ENCODE measurements at regions not wholly inside any gene's neighbourhood (a gene's known extent, or its start where the extent isn't known, plus 50 kb on each side); places are given as distances from the start of the nearest gene placed in this dataset.

GRCh38 chr2:15006667-15007066 is 374.1 kb downstream of the LRATD1 start:
- Histone ChIP-seq H3K9me3 (ENCODE audit: control insufficient read depth in 2 of 2, low read length in 2 of 2) (no peaks in the 10 kb centered on the region), H3K4me3 (ENCODE audit: low read length in 2 of 2) (no peak overlapping the region), H3K36me3 (ENCODE audit: control insufficient read depth in 2 of 2, insufficient read depth in 2 of 2, low read length in 2 of 2) (no peaks in the 10 kb centered on the region), H3K27me3 (ENCODE audit: control insufficient read depth in 1 of 2, insufficient read depth in 2 of 2, low read length in 2 of 2) (no peaks in the 10 kb centered on the region), H3K27ac (ENCODE audit: low read length) (no peak overlapping the region), H3K9ac (ENCODE audit: low read length in 2 of 2) (no peak overlapping the region), H3K4me1 (ENCODE audit: control insufficient read depth, insufficient read depth, low read length) (no peaks in the 10 kb centered on the region)

- Histone ChIP-seq H3K9ac (ENCODE audit: low read length in 2 of 2) (no peak overlapping the region), H3K4me3 (ENCODE audit: low read length in 2 of 2) (no peak overlapping the region), H3K9me3 (ENCODE audit: control insufficient read depth in 2 of 2, low read length in 2 of 2) (no peaks in the 10 kb centered on the region), H3K4me1 (ENCODE audit: control insufficient read depth, insufficient read depth, low read length) (no peaks in the 10 kb centered on the region), H3K27ac (ENCODE audit: low read length) (no peak overlapping the region), H3K27me3 (ENCODE audit: control insufficient read depth in 1 of 2, insufficient read depth in 2 of 2, low read length in 2 of 2) (no peaks in the 10 kb centered on the region), H3K36me3 (ENCODE audit: control insufficient read depth in 2 of 2, insufficient read depth in 2 of 2, low read length in 2 of 2) (no peaks in the 10 kb centered on the region)
Measured at GRCh38 chr2:15009681-15010080, 377.2 kb downstream of the LRATD1 start.

- H3K36me3 ChIP-seq (ENCODE audit: control insufficient read depth in 2 of 2, insufficient read depth in 2 of 2, low read length in 2 of 2), result no peaks in the 10 kb centered on the region
- no peak overlapping the region for H3K9ac ChIP-seq (ENCODE audit: low read length in 2 of 2)
- H3K4me3 ChIP-seq (ENCODE audit: low read length in 2 of 2), result no peak overlapping the region
- no peaks in the 10 kb centered on the region for H3K27me3 ChIP-seq (ENCODE audit: control insufficient read depth in 1 of 2, insufficient read depth in 2 of 2, low read length in 2 of 2)
- no peaks in the 10 kb centered on the region for H3K4me1 ChIP-seq (ENCODE audit: control insufficient read depth, insufficient read depth, low read length)
- no peak overlapping the region for H3K27ac ChIP-seq (ENCODE audit: low read length)
- no peaks in the 10 kb centered on the region for H3K9me3 ChIP-seq (ENCODE audit: control insufficient read depth in 2 of 2, low read length in 2 of 2)
Measured at GRCh38 chr2:15010346-15010745, 377.8 kb downstream of the LRATD1 start.

- Histone ChIP-seq H3K27ac (ENCODE audit: low read length) (no peak overlapping the region), H3K36me3 (ENCODE audit: control insufficient read depth in 2 of 2, insufficient read depth in 2 of 2, low read length in 2 of 2) (no peaks in the 10 kb centered on the region), H3K4me3 (ENCODE audit: low read length in 2 of 2) (no peak overlapping the region), H3K9ac (ENCODE audit: low read length in 2 of 2) (no peak overlapping the region), H3K27me3 (ENCODE audit: control insufficient read depth in 1 of 2, insufficient read depth in 2 of 2, low read length in 2 of 2) (no peaks in the 10 kb centered on the region), H3K4me1 (ENCODE audit: control insufficient read depth, insufficient read depth, low read length) (no peaks in the 10 kb centered on the region), H3K9me3 (ENCODE audit: control insufficient read depth in 2 of 2, low read length in 2 of 2) (peaks cover 0 to 2% of the 10 kb centered on the region in 2 donors)
Measured at GRCh38 chr2:15018814-15019213, 386.3 kb downstream of the LRATD1 start.

GRCh38 chr2:15023221-15023620 is 390.7 kb downstream of the LRATD1 start:
- H3K27ac ChIP-seq (ENCODE audit: low read length), result no peak overlapping the region
- no peaks in the 10 kb centered on the region for H3K27me3 ChIP-seq (ENCODE audit: control insufficient read depth in 1 of 2, insufficient read depth in 2 of 2, low read length in 2 of 2)

GRCh38 chr2:15028406-15028805 is 395.9 kb downstream of the LRATD1 start:
- Histone ChIP-seq H3K4me3 (ENCODE audit: low read length in 2 of 2) (no peak overlapping the region), H3K9ac (ENCODE audit: low read length in 2 of 2) (no peak overlapping the region), H3K4me1 (ENCODE audit: control insufficient read depth, insufficient read depth, low read length) (no peaks in the 10 kb centered on the region), H3K27ac (ENCODE audit: low read length) (no peak overlapping the region), H3K36me3 (ENCODE audit: control insufficient read depth in 2 of 2, insufficient read depth in 2 of 2, low read length in 2 of 2) (no peaks in the 10 kb centered on the region), H3K9me3 (ENCODE audit: control insufficient read depth in 2 of 2, low read length in 2 of 2) (no peaks in the 10 kb centered on the region), H3K27me3 (ENCODE audit: control insufficient read depth in 1 of 2, insufficient read depth in 2 of 2, low read length in 2 of 2) (no peaks in the 10 kb centered on the region)

More at GRCh38 chr2:15023221-15023620, 390.7 kb downstream of the LRATD1 start:
- Histone ChIP-seq H3K9ac (ENCODE audit: low read length in 2 of 2) (no peak overlapping the region), H3K9me3 (ENCODE audit: control insufficient read depth in 2 of 2, low read length in 2 of 2) (no peaks in the 10 kb centered on the region), H3K4me1 (ENCODE audit: control insufficient read depth, insufficient read depth, low read length) (no peaks in the 10 kb centered on the region), H3K4me3 (ENCODE audit: low read length in 2 of 2) (no peak overlapping the region), H3K36me3 (ENCODE audit: control insufficient read depth in 2 of 2, insufficient read depth in 2 of 2, low read length in 2 of 2) (no peaks in the 10 kb centered on the region)

- no peaks in the 10 kb centered on the region for H3K4me1 ChIP-seq (ENCODE audit: control insufficient read depth, insufficient read depth, low read length)
- H3K27ac ChIP-seq (ENCODE audit: low read length), result no peak overlapping the region
- H3K27me3 ChIP-seq (ENCODE audit: control insufficient read depth in 1 of 2, insufficient read depth in 2 of 2, low read length in 2 of 2), result no peaks in the 10 kb centered on the region
- H3K9me3 ChIP-seq (ENCODE audit: control insufficient read depth in 2 of 2, low read length in 2 of 2), result no peaks in the 10 kb centered on the region
- H3K36me3 ChIP-seq (ENCODE audit: control insufficient read depth in 2 of 2, insufficient read depth in 2 of 2, low read length in 2 of 2), result no peaks in the 10 kb centered on the region
- H3K9ac ChIP-seq (ENCODE audit: low read length in 2 of 2), result no peak overlapping the region
- H3K4me3 ChIP-seq (ENCODE audit: low read length in 2 of 2), result no peak overlapping the region
Measured at GRCh38 chr2:15031745-15032240, 399.3 kb downstream of the LRATD1 start.

GRCh38 chr2:15034246-15034645 is 401.7 kb downstream of the LRATD1 start:
- no peak overlapping the region for H3K27ac ChIP-seq (ENCODE audit: low read length)
- no peaks in the 10 kb centered on the region for H3K4me1 ChIP-seq (ENCODE audit: control insufficient read depth, insufficient read depth, low read length)
- no peaks in the 10 kb centered on the region for H3K36me3 ChIP-seq (ENCODE audit: control insufficient read depth in 2 of 2, insufficient read depth in 2 of 2, low read length in 2 of 2)
- H3K9ac ChIP-seq (ENCODE audit: low read length in 2 of 2), result no peak overlapping the region
- no peak overlapping the region for H3K4me3 ChIP-seq (ENCODE audit: low read length in 2 of 2)
- no peaks in the 10 kb centered on the region for H3K9me3 ChIP-seq (ENCODE audit: control insufficient read depth in 2 of 2, low read length in 2 of 2)
- H3K27me3 ChIP-seq (ENCODE audit: control insufficient read depth in 1 of 2, insufficient read depth in 2 of 2, low read length in 2 of 2), result no peaks in the 10 kb centered on the region

GRCh38 chr2:15034860-15035259 is 402.3 kb downstream of the LRATD1 start:
- Histone ChIP-seq H3K9me3 (ENCODE audit: control insufficient read depth in 2 of 2, low read length in 2 of 2) (no peaks in the 10 kb centered on the region), H3K27ac (ENCODE audit: low read length) (no peak overlapping the region), H3K4me1 (ENCODE audit: control insufficient read depth, insufficient read depth, low read length) (no peaks in the 10 kb centered on the region), H3K36me3 (ENCODE audit: control insufficient read depth in 2 of 2, insufficient read depth in 2 of 2, low read length in 2 of 2) (no peaks in the 10 kb centered on the region), H3K27me3 (ENCODE audit: control insufficient read depth in 1 of 2, insufficient read depth in 2 of 2, low read length in 2 of 2) (no peaks in the 10 kb centered on the region), H3K4me3 (ENCODE audit: low read length in 2 of 2) (no peak overlapping the region), H3K9ac (ENCODE audit: low read length in 2 of 2) (no peak overlapping the region)

GRCh38 chr2:15038366-15039364 is 406.1 kb downstream of the LRATD1 start:
- Histone ChIP-seq H3K9me3 (ENCODE audit: control insufficient read depth in 2 of 2, low read length in 2 of 2) (no peaks in the 10 kb centered on the region), H3K27me3 (ENCODE audit: control insufficient read depth in 1 of 2, insufficient read depth in 2 of 2, low read length in 2 of 2) (no peaks in the 10 kb centered on the region), H3K4me3 (ENCODE audit: low read length in 2 of 2) (no peak overlapping the region), H3K9ac (ENCODE audit: low read length in 2 of 2) (no peak overlapping the region), H3K4me1 (ENCODE audit: control insufficient read depth, insufficient read depth, low read length) (peaks cover 12% of the 10 kb centered on the region), H3K27ac (ENCODE audit: low read length) (no peak overlapping the region), H3K36me3 (ENCODE audit: control insufficient read depth in 2 of 2, insufficient read depth in 2 of 2, low read length in 2 of 2) (no peaks in the 10 kb centered on the region)
